ENCODE measurements at regions not wholly inside any gene's neighbourhood (a gene's known extent, or its start where the extent isn't known, plus 50 kb on each side); places are given as distances from the start of the nearest gene placed in this dataset.
A peak's percentile ranks its signal among the peaks of the same experiment; 100 is the strongest.

DNA sequence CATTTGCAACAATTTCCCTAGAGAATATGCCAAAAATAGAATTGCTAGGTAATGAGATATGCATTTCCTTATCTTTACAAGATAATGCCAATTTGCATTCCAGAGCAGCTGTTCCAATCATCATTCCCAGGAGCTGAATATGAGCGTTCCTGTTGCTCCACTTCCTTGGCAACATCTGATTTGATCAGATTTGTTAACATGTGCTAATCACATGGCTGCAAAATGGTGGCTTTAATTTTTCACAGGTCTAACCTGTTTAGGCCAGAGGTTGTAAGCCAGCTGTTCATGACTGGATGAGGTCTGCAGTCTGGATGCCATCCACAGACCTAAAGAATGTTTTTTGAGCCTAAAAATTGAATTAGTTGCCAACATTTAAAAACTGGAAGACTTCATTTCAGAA, 220.7 kb upstream of the IL12B start:
- Histone ChIP-seq H3K9me3 (ENCODE audit: low read depth) (no peaks in the 10 kb centered on the region), H3K36me3 (replicated peaks; ENCODE audit: insufficient read depth, low read depth) (no peaks in the 10 kb centered on the region), H3K9me2 (replicated peaks; ENCODE audit: insufficient read depth) (no peaks in the 10 kb centered on the region), H3K27me3 (no peaks in the 10 kb centered on the region), H4K20me1 (ENCODE audit: insufficient read depth, poor library complexity, severe bottlenecking) (no peaks in the 10 kb centered on the region), H2AFZ (no peak overlapping the region), H3K4me3 (no peak overlapping the region), H3K79me2 (no peaks in the 10 kb centered on the region), H3K27ac (no peak overlapping the region), H3K4me2 (no peak overlapping the region), H3K4me1 (ENCODE audit: insufficient read depth) (no peaks in the 10 kb centered on the region)
- TF ChIP-seq, protein P1, sequence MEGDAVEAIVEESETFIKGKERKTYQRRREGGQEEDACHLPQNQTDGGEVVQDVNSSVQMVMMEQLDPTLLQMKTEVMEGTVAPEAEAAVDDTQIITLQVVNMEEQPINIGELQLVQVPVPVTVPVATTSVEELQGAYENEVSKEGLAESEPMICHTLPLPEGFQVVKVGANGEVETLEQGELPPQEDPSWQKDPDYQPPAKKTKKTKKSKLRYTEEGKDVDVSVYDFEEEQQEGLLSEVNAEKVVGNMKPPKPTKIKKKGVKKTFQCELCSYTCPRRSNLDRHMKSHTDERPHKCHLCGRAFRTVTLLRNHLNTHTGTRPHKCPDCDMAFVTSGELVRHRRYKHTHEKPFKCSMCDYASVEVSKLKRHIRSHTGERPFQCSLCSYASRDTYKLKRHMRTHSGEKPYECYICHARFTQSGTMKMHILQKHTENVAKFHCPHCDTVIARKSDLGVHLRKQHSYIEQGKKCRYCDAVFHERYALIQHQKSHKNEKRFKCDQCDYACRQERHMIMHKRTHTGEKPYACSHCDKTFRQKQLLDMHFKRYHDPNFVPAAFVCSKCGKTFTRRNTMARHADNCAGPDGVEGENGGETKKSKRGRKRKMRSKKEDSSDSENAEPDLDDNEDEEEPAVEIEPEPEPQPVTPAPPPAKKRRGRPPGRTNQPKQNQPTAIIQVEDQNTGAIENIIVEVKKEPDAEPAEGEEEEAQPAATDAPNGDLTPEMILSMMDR (IDR thresholded peaks at IDR 0.05; ENCODE audit: poor library complexity): no peak
- TF ChIP-seq EZH2phosphoT487 (IDR thresholded peaks at IDR 0.05; ENCODE audit: low read depth, severe bottlenecking, unreplicated experiment): no peak
- TF ChIP-seq EZH2 (IDR thresholded peaks at IDR 0.05; ENCODE audit: borderline replicate concordance): no peak
- no peak for DNase-seq (ENCODE audit: low spot score)
- 89% methylated on average over 1 of the region's 1 CpG for WGBS (ENCODE audit: low lambda C conversion rate, missing lambda C conversion rate)

DNA sequence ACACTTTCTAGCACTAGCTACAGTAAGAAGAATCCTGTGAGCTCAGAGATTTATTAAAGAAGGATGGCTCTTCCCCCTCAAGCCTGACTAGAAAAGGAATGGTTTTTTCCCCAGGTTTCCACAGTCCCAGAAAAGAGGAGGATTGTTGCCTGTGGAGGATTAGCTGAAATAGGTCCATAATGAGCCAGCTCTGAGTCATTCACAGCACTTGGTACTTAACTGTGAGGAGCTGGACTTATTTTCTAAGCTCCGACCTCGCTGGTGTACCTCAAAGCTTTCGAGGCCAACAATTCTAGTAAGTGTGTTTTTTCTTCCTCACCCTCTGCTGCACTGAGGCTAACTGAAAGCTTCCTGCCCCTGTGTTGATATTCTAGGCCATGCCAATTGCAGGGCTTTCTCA, 222.5 kb upstream of the IL12B start:
- Histone ChIP-seq H2AFZ (no peak overlapping the region), H4K20me1 (ENCODE audit: insufficient read depth, poor library complexity, severe bottlenecking) (no peaks in the 10 kb centered on the region), H3K9me2 (replicated peaks; ENCODE audit: insufficient read depth) (no peaks in the 10 kb centered on the region), H3K27ac (no peak overlapping the region), H3K4me1 (ENCODE audit: insufficient read depth) (no peaks in the 10 kb centered on the region), H3K4me2 (no peak overlapping the region), H3K27me3 (no peaks in the 10 kb centered on the region), H3K36me3 (replicated peaks; ENCODE audit: insufficient read depth, low read depth) (no peaks in the 10 kb centered on the region), H3K79me2 (no peaks in the 10 kb centered on the region), H3K4me3 (no peak overlapping the region), H3K9me3 (ENCODE audit: low read depth) (no peaks in the 10 kb centered on the region)
- DNase-seq (ENCODE audit: low spot score): peak; percentile 17
- TF ChIP-seq, protein P1 (IDR thresholded peaks at IDR 0.05; ENCODE audit: poor library complexity): no peak
- TF ChIP-seq EZH2 (IDR thresholded peaks at IDR 0.05; ENCODE audit: borderline replicate concordance) (no peak), EZH2phosphoT487 (IDR thresholded peaks at IDR 0.05; ENCODE audit: low read depth, severe bottlenecking, unreplicated experiment) (no peak)
- WGBS (ENCODE audit: low lambda C conversion rate, missing lambda C conversion rate): 67% methylated on average over 3 of the region's 3 CpGs

DNA sequence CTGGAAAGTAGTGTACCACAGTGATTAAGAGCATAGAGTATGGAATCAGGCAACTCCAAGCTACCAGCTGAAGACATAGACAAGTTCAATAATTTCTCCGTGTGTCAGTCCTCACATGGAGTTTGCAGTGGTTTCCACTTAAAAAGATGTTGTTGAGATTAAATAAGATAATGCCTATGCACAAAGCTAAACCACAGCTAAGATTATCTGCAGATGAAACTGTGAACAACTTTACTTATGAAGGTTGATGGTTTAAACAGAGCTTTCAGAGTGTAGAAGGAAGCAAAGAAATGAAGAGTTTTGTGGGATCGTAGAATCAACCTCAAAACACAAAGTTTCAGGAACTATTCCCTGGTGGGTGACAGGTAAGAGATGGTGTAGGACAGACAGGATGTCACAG, 223.5 kb upstream of the IL12B start:
- WGBS (ENCODE audit: low lambda C conversion rate, missing lambda C conversion rate): 73% methylated on average over 2 of the region's 2 CpGs
- Histone ChIP-seq H3K4me2 (no peak overlapping the region), H3K9me3 (ENCODE audit: low read depth) (no peaks in the 10 kb centered on the region), H3K27me3 (no peaks in the 10 kb centered on the region), H2AFZ (no peak overlapping the region), H3K9me2 (replicated peaks; ENCODE audit: insufficient read depth) (no peaks in the 10 kb centered on the region), H3K27ac (no peak overlapping the region), H3K4me3 (no peak overlapping the region), H3K36me3 (replicated peaks; ENCODE audit: insufficient read depth, low read depth) (no peaks in the 10 kb centered on the region), H3K79me2 (no peaks in the 10 kb centered on the region), H4K20me1 (ENCODE audit: insufficient read depth, poor library complexity, severe bottlenecking) (no peaks in the 10 kb centered on the region), H3K4me1 (ENCODE audit: insufficient read depth) (no peaks in the 10 kb centered on the region)
- TF ChIP-seq, protein P1 (IDR thresholded peaks at IDR 0.05; ENCODE audit: poor library complexity): no peak
- TF ChIP-seq EZH2 (IDR thresholded peaks at IDR 0.05; ENCODE audit: borderline replicate concordance) (no peak), EZH2phosphoT487 (IDR thresholded peaks at IDR 0.05; ENCODE audit: low read depth, severe bottlenecking, unreplicated experiment) (no peak)
- no peak for DNase-seq (ENCODE audit: low spot score)

DNA sequence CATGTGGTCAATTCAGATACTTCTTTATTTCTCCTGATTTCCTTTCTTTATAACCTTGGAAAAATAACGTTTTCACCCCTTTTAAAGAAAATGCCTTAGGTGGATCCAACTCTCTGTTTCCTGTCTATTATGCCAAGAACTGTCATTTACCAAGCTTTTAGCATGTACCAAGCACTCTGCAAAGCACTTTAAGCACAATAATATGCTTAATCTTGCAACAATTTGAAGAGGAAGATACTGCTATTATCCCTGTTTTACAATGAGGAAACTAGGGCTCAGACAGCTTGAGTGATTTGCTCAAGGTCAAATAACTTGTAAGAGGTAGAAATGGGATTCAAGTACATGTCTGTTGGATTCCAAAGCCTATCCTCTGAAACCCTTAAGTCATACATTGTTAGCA, 224.8 kb upstream of the IL12B start:
- TF ChIP-seq, protein P1 (IDR thresholded peaks at IDR 0.05; ENCODE audit: poor library complexity): no peak
- TF ChIP-seq EZH2 (IDR thresholded peaks at IDR 0.05; ENCODE audit: borderline replicate concordance) (no peak), EZH2phosphoT487 (IDR thresholded peaks at IDR 0.05; ENCODE audit: low read depth, severe bottlenecking, unreplicated experiment) (no peak)
- no peaks in the 10 kb centered on the region for H3K9me3 ChIP-seq (ENCODE audit: low read depth)
- H3K4me1 ChIP-seq (ENCODE audit: insufficient read depth): no peaks in the 10 kb centered on the region
- H3K36me3 ChIP-seq (replicated peaks; ENCODE audit: insufficient read depth, low read depth): no peaks in the 10 kb centered on the region
- no peaks in the 10 kb centered on the region for H3K9me2 ChIP-seq (replicated peaks; ENCODE audit: insufficient read depth)
- H3K4me3 ChIP-seq: no peak overlapping the region
- no peak overlapping the region for H3K4me2 ChIP-seq
- H3K27me3 ChIP-seq: no peaks in the 10 kb centered on the region
- WGBS (ENCODE audit: low lambda C conversion rate, missing lambda C conversion rate): 57% methylated on average over 1 of the region's 1 CpG
- DNase-seq (ENCODE audit: low spot score): no peak
- H2AFZ ChIP-seq: no peak overlapping the region
- no peak overlapping the region for H3K27ac ChIP-seq
- no peaks in the 10 kb centered on the region for H4K20me1 ChIP-seq (ENCODE audit: insufficient read depth, poor library complexity, severe bottlenecking)
- H3K79me2 ChIP-seq: no peaks in the 10 kb centered on the region

Data from hepatocyte (in vitro differentiated cells).